Head of caudate nucleus (tissue), 42 donors: ENCODE measurements at regions not wholly inside any gene's neighbourhood (a gene's known extent, or its start where the extent isn't known, plus 50 kb on each side); places are given as distances from the start of the nearest gene placed in this dataset.
"Not testable (repeated sequence)": the region's sequence is repeated elsewhere in the genome, so short reads cannot be mapped to it uniquely, and the experiment has no call there.

Experiments
- DNase-seq, 42 donors: peaks; one replicate each; pipeline versions ENCODE4 v3.0.0 to v3.0.0-alpha.2; 2020 to 2021; ENCODE audit warnings: mixed read lengths in 7 of 42
- intact Hi-C: fragments of 100-400 bp; cut with DNase I; formaldehyde crosslinking; loops from one replicate; pipeline ENCODE4 v1.15.0; 2022

GRCh38 chr18:14222354-14223221 lies 90.4 kb upstream of the ZNF519 start:
- intact Hi-C loops, DNase-seq: not testable (repeated sequence)

GRCh38 chr18:14221689-14222088 lies 89.5 kb upstream of the ZNF519 start:
- intact Hi-C loops: no loop called here
- no peak for DNase-seq

- intact Hi-C loops, DNase-seq: not testable (repeated sequence)
These were observed 83.7 kb upstream of the ZNF519 start for GRCh38 chr18:14215952-14216351.

GRCh38 chr18:14203424-14203823 lies 71.2 kb upstream of the ZNF519 start:
- DNase-seq, intact Hi-C loops: not testable (repeated sequence)

GRCh38 chr18:14190776-14191442 lies 58.7 kb upstream of the ZNF519 start:
- DNase-seq, intact Hi-C loops: not testable (repeated sequence)

- DNase-seq: no peak
- intact Hi-C loops: no loop called here
These were observed 57.6 kb upstream of the ZNF519 start for GRCh38 chr18:14189858-14190257.

- DNase-seq, intact Hi-C loops: not testable (repeated sequence)
These were observed 56.6 kb upstream of the ZNF519 start for GRCh38 chr18:14188751-14189406.
